Ishikawa (cell line): ENCODE measurements at regions not wholly inside any gene's neighbourhood (a gene's known extent, or its start where the extent isn't known, plus 50 kb on each side); places are given as distances from the start of the nearest gene placed in this dataset.

ENCODE experiments used
- CEBPB ChIP-seq: IDR thresholded peaks from 2 replicates; pipeline ENCODE4 v1.6.1; 2012
- EP300 ChIP-seq: IDR thresholded peaks from 2 replicates; pipeline ENCODE4 v1.6.1; 2012; ENCODE audit warnings: borderline replicate concordance
- TAF1 ChIP-seq: IDR thresholded peaks from 2 replicates; pipeline ENCODE4 v1.6.1; 2012; ENCODE audit warnings: low read depth, mild to moderate bottlenecking
- TCF12 ChIP-seq: IDR thresholded peaks from 2 replicates; pipeline ENCODE4 v1.6.1; 2012; ENCODE audit warnings: low read depth
- TEAD4 ChIP-seq: IDR thresholded peaks from 2 replicates; pipeline ENCODE4 v1.6.1; 2012
- YY1 ChIP-seq: IDR thresholded peaks from 2 replicates; pipeline ENCODE4 v1.6.1; 2012; ENCODE audit warnings: low read depth
- ZBTB7A ChIP-seq: IDR thresholded peaks from 2 replicates; pipeline ENCODE4 v1.6.1; 2012; ENCODE audit warnings: low read depth
- TF ChIP-seq, protein P1 (sequence below): IDR thresholded peaks from 2 replicates; pipeline ENCODE4 v1.6.1; 2012
- TF ChIP-seq, protein P2 (sequence below): IDR thresholded peaks from 2 replicates; pipeline ENCODE4 v1.6.1; 2012; ENCODE audit warnings: low read depth, mild to moderate bottlenecking

DNA sequence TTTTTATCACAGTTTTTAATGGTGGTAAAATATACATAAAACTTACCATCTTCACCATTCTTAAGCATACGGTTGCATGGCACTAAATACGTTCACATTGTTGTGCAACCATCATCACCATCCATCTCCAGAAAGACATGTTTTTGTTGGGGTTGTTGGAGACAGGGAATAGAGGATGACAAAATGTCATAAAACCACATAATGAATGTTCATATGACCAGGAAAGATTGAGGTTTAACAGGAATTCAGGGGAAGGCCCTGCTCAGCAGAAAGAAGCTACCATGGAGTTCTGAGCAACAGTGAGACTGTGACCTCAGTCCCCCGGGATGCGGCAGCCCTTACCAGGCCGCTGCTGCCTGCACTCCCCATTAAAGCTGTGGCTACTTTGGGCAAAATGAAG, 63.9 kb upstream of the TRIM2 start:
- no peak for TF ChIP-seq ZBTB7A
- no peak for TF ChIP-seq CEBPB
- TF ChIP-seq, protein P1, sequence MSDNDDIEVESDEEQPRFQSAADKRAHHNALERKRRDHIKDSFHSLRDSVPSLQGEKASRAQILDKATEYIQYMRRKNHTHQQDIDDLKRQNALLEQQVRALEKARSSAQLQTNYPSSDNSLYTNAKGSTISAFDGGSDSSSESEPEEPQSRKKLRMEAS, result no peak
- no peak for TF ChIP-seq EP300
- no peak for TF ChIP-seq TAF1
- no peak for TF ChIP-seq TCF12
- no peak for TF ChIP-seq YY1
- TF ChIP-seq TEAD4, result no peak
- TF ChIP-seq, protein P2, sequence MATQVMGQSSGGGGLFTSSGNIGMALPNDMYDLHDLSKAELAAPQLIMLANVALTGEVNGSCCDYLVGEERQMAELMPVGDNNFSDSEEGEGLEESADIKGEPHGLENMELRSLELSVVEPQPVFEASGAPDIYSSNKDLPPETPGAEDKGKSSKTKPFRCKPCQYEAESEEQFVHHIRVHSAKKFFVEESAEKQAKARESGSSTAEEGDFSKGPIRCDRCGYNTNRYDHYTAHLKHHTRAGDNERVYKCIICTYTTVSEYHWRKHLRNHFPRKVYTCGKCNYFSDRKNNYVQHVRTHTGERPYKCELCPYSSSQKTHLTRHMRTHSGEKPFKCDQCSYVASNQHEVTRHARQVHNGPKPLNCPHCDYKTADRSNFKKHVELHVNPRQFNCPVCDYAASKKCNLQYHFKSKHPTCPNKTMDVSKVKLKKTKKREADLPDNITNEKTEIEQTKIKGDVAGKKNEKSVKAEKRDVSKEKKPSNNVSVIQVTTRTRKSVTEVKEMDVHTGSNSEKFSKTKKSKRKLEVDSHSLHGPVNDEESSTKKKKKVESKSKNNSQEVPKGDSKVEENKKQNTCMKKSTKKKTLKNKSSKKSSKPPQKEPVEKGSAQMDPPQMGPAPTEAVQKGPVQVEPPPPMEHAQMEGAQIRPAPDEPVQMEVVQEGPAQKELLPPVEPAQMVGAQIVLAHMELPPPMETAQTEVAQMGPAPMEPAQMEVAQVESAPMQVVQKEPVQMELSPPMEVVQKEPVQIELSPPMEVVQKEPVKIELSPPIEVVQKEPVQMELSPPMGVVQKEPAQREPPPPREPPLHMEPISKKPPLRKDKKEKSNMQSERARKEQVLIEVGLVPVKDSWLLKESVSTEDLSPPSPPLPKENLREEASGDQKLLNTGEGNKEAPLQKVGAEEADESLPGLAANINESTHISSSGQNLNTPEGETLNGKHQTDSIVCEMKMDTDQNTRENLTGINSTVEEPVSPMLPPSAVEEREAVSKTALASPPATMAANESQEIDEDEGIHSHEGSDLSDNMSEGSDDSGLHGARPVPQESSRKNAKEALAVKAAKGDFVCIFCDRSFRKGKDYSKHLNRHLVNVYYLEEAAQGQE, result no peak
